ENCODE measurements at regions not wholly inside any gene's neighbourhood (a gene's known extent, or its start where the extent isn't known, plus 50 kb on each side); places are given as distances from the start of the nearest gene placed in this dataset.

- no peak overlapping the region for H3K4me3 Mint-ChIP-seq
- H3K27ac Mint-ChIP-seq (ENCODE audit: unreplicated experiment) = no peak overlapping the region
- H3K36me3 Mint-ChIP-seq (ENCODE audit: low read depth) = peaks cover 2% of the 10 kb centered on the region
- H3K4me1 Mint-ChIP-seq = peaks cover 39% of the 10 kb centered on the region
- TF ChIP-seq, protein P1, sequence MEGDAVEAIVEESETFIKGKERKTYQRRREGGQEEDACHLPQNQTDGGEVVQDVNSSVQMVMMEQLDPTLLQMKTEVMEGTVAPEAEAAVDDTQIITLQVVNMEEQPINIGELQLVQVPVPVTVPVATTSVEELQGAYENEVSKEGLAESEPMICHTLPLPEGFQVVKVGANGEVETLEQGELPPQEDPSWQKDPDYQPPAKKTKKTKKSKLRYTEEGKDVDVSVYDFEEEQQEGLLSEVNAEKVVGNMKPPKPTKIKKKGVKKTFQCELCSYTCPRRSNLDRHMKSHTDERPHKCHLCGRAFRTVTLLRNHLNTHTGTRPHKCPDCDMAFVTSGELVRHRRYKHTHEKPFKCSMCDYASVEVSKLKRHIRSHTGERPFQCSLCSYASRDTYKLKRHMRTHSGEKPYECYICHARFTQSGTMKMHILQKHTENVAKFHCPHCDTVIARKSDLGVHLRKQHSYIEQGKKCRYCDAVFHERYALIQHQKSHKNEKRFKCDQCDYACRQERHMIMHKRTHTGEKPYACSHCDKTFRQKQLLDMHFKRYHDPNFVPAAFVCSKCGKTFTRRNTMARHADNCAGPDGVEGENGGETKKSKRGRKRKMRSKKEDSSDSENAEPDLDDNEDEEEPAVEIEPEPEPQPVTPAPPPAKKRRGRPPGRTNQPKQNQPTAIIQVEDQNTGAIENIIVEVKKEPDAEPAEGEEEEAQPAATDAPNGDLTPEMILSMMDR (conservative IDR thresholded peaks at IDR 0.05) = no peak
- peaks cover 11% of the 10 kb centered on the region for H3K9me3 Mint-ChIP-seq
- no peaks in the 10 kb centered on the region for H3K27me3 Mint-ChIP-seq (ENCODE audit: low read depth)
- DNase-seq (ENCODE audit: low read depth, low spot score) = no peak
These were observed 114.7 kb downstream of the C1D start for GRCh38 chr2:67948057-67948456.

GRCh38 chr2:67948506-67948905, 114.3 kb downstream of the C1D start:
- DNase-seq (ENCODE audit: low read depth, low spot score) = no peak
- Mint-ChIP-seq H3K4me3 (no peak overlapping the region), H3K9me3 (peaks cover 7% of the 10 kb centered on the region), H3K27ac (ENCODE audit: unreplicated experiment) (no peak overlapping the region), H3K27me3 (ENCODE audit: low read depth) (no peaks in the 10 kb centered on the region), H3K36me3 (ENCODE audit: low read depth) (peaks cover 2% of the 10 kb centered on the region), H3K4me1 (peaks cover 39% of the 10 kb centered on the region)
- TF ChIP-seq, protein P1 (conservative IDR thresholded peaks at IDR 0.05) = no peak

DNA sequence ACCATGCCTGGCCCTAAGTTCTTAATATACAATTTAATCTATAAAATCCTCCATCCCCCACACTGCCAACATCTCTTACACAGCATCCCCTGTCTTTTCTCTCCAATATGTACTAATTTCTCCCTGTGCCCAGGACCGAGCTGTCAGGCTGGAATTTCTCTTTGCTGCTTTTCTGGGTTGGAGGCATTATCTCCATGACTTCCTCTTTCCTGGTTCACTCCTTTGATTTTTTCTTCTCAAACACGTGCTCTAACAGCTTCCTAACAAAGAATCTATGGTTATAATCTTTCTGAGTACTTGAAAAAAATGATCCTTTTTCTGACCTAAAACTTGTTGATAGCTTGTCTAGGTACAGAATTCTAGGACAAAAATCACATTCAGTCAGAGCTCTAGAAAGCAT, 112.8 kb downstream of the C1D start:
- Mint-ChIP-seq H3K27ac (ENCODE audit: unreplicated experiment) (no peak overlapping the region), H3K27me3 (ENCODE audit: low read depth) (no peaks in the 10 kb centered on the region), H3K4me3 (no peak overlapping the region), H3K4me1 (peaks cover 34% of the 10 kb centered on the region), H3K9me3 (peaks cover 3% of the 10 kb centered on the region), H3K36me3 (ENCODE audit: low read depth) (no peaks in the 10 kb centered on the region)
- TF ChIP-seq, protein P1 (conservative IDR thresholded peaks at IDR 0.05) = no peak
- no peak for DNase-seq (ENCODE audit: low read depth, low spot score)

DNA sequence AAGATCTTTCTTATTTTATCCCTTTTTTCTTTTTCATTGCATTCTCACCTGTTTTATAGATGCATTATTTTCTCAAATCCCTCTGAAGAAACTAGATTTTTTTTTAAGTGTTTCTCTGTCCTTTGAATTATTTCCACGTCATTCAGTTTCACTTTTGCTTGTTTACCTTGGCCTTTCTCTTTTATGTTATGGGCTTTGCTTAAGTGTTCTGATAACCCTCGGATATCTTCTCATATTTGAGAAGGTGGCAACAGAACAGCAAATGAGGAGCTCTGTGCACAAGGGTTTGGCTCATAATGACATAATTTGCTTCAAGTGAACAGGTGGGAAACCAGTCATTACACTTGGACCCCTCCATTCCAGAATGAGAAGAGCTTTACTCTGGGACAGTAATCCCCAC, 111.9 kb downstream of the C1D start:
- Mint-ChIP-seq H3K9me3 (peaks cover 3% of the 10 kb centered on the region), H3K4me1 (peaks cover 26% of the 10 kb centered on the region), H3K4me3 (no peak overlapping the region), H3K27ac (ENCODE audit: unreplicated experiment) (no peak overlapping the region), H3K36me3 (ENCODE audit: low read depth) (no peaks in the 10 kb centered on the region), H3K27me3 (ENCODE audit: low read depth) (no peaks in the 10 kb centered on the region)
- TF ChIP-seq, protein P1 (conservative IDR thresholded peaks at IDR 0.05) = no peak
- DNase-seq (ENCODE audit: low read depth, low spot score) = no peak

GRCh38 chr2:67952066-67952465, 110.7 kb downstream of the C1D start:
- no peak for DNase-seq (ENCODE audit: low read depth, low spot score)
- Mint-ChIP-seq H3K36me3 (ENCODE audit: low read depth) (no peaks in the 10 kb centered on the region), H3K4me1 (peaks cover 15% of the 10 kb centered on the region), H3K27me3 (ENCODE audit: low read depth) (no peaks in the 10 kb centered on the region), H3K9me3 (peaks cover 3% of the 10 kb centered on the region), H3K27ac (ENCODE audit: unreplicated experiment) (no peak overlapping the region), H3K4me3 (no peak overlapping the region)
- TF ChIP-seq, protein P1 (conservative IDR thresholded peaks at IDR 0.05) = no peak
